C4-2B (cell line): ENCODE measurements at regions not wholly inside any gene's neighbourhood (a gene's known extent, or its start where the extent isn't known, plus 50 kb on each side); places are given as distances from the start of the nearest gene placed in this dataset.

Experiments
- CTCF ChIP-seq: fragments of 450-650 bp; conservative IDR thresholded peaks from 2 replicates; pipeline ENCODE4 v1.5.1; 2017; ENCODE audit warnings: mild to moderate bottlenecking
- ZFX ChIP-seq: fragments of 450-650 bp; IDR thresholded peaks from 2 replicates; pipeline ENCODE4 v1.6.1; 2017

- TF ChIP-seq CTCF (no peak), ZFX (no peak)
Measured at GRCh38 chr6:163735076-163735475, 320.6 kb downstream of the QKI start.
